HPDE6-E6E7 (cell line): ENCODE measurements at regions not wholly inside any gene's neighbourhood (a gene's known extent, or its start where the extent isn't known, plus 50 kb on each side); places are given as distances from the start of the nearest gene placed in this dataset.
"Not testable (repeated sequence)": the region's sequence is repeated elsewhere in the genome, so short reads cannot be mapped to it uniquely, and the experiment has no call there.

Experiments used
- DNase-seq: peaks from one replicate; pipeline ENCODE4 v3.0.0; 2011; ENCODE audit warnings: missing footprints; ENCODE audit errors: extremely low spot score

DNA sequence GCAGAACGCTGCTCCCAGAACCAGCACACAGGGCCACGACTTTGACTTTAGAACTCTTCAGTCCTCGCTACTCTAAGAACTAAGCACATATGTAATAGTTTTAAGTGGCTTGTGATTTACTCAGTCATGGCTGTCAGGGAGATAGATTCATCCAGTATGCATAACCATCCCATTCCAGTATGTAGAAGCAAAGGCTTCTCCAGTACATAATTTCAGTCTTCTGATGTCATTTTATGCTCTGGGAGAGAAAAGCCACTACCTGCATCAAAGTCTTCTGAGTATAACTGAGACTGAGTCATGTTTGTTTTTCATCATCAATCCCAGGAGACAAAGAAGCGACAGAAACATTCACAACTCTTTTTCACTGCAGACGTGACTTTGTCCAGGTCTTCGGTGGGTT is 885.7 kb downstream of the PLA2G4A start:
- no peak for DNase-seq

DNA sequence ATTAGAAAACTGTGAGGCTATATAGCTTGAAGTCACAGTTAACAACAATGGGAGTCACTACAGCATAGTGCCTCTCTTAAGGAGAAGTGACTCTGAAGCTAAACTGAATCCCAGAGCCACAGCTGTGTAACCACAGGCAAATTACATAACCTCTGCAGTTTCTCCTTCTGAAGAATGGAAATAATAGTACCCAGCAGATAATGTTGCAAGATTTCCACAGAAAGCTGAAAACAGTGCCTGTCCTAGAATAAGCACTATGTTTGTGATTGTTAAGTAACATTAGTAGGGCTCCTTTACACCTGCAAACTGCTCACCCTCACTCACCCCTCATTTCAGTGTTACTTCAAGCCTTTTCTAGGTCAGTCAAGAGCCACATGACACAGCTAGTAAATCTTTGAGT is 886.7 kb downstream of the PLA2G4A start:
- DNase-seq, result no peak

DNA sequence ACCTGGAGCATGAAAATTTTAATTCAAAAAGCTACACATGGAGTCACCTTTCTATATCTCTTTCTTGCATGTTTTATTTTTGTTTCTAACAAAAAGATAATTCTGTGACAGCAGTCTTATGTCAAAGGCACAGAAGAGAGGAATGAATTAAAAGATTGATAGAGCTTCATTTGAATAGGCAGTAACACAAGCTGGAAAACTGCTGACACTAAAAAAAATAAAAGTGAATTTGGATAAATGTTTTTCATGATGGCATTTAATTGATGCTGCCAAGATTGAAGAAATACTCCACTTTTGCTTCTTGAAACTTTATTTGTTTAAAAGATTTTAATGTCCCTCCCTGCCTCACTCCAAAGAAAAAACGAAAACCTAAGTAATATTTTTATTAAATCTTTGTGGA is 887.4 kb downstream of the PLA2G4A start:
- no peak for DNase-seq

DNA sequence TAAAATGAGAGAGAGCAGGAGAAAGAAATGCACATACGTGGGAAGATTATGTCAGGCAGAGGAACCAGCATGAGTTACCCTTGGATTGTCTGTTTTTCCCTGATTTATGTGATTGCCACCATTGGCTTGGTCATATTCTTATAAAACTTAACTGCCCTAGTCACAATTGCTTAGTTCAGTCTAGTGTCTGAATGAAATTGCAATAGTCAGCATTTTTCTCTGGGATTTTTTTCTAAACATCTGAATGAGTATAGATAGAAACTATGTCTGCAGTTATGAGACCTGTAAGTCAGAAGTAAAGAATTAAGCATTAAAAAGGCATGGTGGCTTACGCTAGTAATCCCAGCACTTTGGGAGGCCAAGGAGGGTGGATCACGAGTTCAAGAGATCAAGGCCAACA is 889.8 kb downstream of the PLA2G4A start:
- no peak for DNase-seq

DNA sequence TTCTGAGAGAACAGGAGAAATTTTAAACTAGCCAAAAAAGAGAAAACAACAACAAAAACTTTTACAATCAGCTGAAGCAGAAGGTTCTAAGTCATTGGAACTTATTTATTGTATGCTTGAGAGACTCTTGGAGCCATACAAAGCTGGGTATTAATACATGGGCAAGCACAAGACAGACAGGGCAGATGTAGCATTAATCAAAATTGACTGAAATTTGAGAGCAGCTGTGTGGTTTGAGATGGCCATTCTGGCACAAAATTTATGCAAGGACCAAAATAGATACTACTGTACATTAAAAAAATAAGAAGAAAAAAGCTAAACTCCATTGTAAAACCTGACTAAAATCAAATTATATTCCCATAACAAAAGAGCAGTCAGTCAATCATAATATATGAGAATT is 892.5 kb downstream of the PLA2G4A start:
- no peak for DNase-seq

DNA sequence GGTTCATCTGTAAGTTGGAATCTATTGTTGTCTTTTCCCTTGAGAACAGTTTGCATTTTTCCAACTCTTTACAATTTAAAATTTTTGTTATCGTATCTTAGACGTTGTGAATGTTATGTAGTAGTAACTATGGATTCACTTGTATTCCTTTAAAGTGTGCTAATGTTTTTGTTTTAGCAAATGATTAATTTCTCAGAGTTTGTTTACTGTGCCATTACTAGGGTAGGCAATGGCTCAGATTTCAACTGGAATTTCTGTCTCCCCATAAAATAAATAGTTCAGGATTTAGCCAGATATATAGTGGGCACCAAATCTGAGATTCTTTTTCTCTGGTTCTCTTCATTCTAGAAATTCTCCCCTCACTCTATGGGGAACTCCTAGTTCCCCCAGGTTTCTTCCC is 896.5 kb downstream of the PLA2G4A start:
- no peak for DNase-seq

DNA sequence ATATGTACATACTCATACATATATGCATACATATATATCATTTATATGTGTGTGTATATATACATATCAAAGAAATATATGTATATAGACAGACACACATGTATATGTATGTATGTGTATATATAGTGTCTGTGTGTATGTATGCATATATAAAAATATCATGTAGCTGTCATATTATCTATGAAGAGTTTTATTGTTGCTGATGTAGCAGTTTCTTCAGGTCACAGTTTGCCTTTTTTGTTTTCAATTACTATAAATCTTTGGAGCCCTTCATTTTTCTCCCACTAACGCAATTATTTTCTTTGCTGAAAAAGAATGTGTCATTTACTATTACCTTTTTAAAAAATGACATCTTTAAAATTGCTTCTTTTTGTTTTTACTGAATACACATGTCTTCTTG is 904.5 kb downstream of the PLA2G4A start:
- no peak for DNase-seq

DNA sequence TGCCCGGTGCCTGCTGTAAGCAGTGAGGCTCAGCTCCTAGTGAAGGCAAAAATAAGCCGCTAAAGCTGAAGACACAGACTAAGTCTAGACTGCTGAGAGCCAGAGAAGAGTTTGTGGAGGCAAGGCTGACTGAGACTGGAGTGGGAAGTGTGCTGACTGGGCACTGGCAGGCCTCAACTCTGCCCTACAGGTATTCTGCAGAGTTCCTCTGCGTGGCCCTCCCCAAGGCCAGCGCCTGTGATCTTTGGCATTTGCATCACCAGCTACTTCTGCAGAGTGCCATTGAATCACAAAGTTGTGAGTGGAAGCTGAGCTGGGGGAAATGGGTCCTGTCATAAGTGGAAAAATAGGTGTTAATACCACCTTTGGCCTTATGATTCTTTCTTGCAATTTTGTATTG is 905.7 kb downstream of the PLA2G4A start:
- DNase-seq, result no peak

DNA sequence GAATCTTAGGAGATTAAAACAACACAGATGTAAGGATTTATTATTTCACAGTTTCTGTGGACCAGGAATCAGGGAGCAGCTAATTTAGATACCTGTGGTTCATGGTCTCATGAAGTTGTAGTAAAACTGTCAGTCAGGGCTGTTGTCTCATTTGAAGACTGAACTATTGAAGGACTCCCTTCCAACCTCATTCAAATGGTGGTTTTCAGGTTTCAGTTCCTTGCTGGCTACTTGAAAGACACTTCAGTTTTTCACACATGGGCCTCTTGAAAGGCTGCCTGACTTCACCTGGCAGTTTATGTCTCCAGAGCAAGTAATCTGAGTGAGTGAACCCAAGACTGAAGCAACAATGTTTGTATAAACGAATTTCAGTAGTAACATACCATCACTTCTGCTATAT is 915.9 kb downstream of the PLA2G4A start:
- DNase-seq, result no peak

DNA sequence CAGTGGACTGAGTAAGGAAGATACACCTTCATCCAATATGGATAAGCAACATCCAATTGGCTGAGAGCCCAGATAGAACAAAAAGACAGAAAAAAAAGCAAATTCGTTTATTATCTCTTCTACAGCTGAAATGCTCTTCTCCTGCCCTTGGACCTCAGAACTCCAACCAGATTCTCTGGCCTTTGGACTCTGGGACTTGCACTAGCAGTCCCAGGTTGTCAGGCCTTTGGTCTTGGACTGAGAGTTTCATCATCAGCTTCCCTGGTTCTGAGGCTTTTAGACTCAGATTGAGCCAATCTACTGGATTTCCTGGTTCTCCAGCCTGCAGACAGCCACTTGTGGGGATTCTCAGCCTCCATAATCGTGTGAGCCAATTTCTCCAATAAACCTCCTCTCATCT is 926.8 kb downstream of the PLA2G4A start:
- DNase-seq, result no peak

DNA sequence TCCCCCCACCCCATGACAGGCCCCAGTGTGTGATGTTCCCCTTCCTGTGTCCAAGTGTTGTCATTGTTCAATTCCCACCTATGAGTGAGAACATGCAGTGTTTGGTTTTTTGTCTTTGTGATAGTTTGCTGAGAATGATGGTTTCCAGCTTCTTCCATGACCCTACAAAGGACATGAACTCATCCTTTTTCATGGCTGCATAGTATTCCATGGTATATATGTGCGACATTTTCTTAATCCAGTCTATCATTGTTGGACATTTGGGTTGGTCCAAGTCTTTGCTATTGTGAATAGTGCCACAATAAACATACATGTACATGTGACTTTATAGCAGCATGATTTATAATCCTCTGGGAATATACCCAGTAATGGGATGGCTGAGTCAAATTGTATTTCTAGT is 927.9 kb downstream of the PLA2G4A start:
- DNase-seq, result not testable (repeated sequence)

DNA sequence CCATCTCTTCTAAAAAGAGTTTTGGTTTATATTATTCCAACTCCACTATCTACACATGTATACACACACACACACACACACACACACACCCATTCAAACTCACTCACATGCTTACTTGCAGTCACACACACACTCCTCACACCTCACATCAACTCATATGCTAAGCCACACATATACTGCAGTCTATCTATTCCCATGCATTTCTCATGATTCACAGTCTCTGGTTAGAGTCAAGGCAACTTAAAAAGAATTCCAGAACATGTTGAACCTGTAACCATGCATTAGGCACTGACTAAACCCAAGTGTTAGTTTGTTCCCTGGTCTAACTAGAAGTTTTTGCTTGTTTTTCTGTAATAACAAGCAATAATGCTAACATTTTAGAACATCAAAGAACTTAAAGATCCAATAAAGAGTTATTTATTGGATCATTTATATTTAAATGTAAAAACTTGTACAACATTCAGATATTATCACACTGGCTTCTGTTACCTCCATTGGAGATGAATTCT is 931.1 kb downstream of the PLA2G4A start:
- no peak for DNase-seq

DNA sequence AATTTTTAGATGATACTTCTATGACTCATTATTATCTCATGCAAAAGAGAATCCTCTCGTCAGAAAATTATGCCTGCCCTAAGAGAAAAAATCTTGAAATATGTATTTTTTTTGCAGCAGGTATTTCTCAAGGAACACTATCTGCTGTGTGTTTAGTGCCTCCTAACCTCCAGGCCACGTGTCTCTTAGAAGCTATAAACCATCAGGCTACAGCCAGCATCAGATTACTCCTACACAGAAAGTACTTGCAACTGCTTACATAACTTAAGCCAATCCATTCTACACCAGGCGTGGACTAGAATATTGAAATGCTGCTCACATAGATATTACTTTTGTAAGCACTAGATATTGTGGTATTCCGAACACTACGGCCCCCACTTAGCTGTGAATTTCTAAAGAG is 933.4 kb downstream of the PLA2G4A start:
- no peak for DNase-seq

DNA sequence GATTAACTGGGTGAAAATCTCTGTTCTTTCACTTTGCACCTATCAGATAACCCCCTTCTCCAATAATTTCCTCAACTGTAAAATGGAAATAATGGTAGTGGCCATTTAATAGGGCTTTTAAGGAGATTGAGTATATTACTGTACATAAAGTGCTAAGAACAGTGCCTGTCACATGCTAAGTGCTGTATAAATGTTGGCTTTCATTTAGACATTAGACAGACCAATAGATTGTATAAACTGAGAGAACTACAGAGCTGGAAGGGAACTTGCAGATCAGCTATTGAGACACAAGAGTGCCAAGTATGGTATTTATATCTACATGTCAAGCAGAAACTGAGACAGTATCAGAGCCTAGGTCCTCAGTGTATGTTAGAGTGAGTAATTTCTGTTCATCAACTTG is 934.7 kb downstream of the PLA2G4A start:
- DNase-seq, result no peak

DNA sequence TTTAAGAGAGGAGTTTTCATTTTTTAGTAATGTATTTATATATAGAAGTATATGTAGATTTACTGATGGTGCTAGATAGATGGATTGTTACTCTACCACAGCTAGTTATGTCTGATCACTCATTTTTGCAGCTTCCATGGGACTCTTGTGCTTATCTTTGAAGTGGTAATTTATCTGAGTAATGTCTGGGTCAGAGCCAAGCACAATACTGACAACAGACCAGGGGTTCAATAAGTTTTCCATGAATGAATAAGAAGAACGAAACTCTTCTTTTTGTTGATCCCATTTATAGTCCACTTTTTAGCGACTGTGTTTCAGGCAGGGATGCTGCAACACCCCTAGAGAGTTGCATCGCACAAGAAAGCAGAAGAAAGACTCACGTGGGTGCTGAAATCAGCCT is 935.2 kb downstream of the PLA2G4A start:
- no peak for DNase-seq

DNA sequence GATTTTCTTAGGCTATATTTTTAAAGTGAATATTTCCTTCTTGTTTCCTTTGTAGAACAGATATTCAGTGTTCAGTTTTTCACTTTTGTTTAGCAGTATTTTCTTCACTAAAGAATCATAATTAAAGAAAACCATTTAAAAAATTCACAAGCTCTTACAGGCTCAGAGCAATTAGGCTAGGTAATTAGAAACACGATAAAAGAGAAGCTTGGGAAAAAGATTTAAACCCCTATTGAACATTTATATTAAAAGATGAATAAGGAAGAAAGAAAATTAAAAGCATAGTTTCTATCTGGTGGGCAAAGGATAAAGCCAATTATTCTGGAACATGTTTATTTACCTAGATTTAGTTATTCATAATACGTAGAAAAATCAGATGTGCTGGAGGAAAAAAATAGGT is 942.6 kb downstream of the PLA2G4A start:
- DNase-seq, result no peak

DNA sequence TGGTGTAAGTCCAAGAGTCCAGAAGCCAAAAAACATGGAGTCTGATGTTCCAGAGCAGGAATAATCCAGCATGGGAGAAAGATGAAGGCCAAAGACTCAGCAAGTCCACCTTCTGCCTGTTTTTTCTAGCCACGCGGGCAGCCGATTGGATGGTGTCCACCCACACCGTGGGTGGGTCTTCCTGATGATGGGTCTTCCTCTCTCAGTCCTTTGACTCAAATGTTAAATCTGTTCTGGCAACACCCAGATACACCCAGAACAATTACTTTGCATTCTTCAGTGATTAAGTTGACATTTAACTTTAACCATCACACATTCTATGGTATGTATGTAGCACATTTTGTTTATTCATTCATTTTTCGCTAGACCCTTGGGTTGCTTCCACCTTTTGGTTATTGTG is 944.4 kb downstream of the PLA2G4A start:
- no peak for DNase-seq

DNA sequence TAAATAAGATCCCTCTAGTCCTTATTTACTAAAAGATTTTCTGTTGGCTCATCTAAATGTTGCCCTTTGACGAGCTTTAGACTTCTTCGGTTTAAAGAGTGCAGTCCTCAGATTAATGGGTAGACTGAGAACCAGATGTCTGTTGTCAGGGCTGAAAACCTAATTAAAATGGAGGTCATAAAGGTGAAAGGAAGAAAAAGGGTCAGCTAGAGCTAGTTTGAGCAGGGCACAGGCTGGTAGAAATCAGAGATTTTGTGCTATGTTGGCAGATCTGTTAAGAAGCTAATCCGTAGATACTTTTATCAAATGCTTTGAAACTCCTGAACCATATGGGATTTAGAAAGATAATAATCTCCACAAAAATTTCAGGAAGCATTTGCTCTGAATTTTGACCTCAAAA is 959.0 kb downstream of the PLA2G4A start:
- DNase-seq, result no peak

DNA sequence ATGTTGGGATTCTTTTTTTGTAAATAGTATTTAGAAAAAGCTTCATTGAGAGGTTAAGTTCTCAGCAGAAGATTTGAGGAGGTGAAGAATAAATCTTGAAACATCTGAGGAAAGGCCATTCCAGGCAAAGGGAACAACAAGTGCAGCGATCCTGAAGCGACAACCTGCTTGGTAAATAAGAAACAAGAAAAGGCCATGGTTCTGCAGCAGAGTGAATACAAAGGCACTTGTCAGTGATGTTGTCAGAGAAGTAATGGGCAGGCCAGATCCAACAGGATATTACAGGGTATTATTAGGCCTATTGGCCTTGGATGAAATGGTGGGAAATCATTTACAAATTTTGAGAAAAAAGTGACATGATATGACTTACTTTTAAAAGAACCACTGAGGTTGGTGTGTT is 960.0 kb downstream of the PLA2G4A start:
- DNase-seq, result no peak

DNA sequence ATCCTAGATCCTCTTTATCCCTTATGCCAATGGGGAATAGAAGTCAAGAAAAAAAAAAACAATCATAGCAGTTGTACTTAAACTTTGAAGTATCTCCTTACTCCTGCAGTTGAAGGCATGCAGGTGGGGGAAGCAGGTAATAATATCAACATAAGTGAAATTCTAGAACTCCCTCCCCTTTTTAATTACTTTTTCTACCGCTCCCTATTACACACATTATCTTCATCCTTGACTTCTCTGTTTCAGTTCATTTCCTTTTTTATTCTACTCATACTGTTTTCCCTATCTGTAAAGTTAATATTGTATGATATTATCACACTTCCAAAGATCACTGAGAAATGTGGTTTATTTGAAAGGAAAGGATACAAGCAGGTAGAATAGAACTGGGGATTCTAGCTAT is 962.0 kb downstream of the PLA2G4A start:
- DNase-seq, result no peak

DNA sequence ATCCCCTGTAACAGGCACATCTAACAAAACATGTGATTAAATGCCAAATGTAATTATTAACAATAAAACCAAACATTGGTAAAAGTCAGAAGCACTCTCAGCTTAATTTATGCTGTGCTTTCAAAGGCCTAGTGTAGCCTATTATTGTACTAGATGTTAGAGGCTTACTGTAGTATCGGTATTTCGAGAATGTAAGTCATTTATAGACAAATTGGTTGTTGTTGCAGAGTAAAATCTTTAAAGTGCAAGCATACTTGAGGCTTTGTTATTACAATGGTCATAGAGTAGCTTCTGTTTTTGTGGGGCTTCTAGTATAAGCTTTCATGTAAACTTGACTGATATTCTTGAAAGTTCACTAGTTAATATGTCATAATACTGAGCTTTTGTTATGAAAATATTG is 965.8 kb downstream of the PLA2G4A start:
- DNase-seq, result no peak

DNA sequence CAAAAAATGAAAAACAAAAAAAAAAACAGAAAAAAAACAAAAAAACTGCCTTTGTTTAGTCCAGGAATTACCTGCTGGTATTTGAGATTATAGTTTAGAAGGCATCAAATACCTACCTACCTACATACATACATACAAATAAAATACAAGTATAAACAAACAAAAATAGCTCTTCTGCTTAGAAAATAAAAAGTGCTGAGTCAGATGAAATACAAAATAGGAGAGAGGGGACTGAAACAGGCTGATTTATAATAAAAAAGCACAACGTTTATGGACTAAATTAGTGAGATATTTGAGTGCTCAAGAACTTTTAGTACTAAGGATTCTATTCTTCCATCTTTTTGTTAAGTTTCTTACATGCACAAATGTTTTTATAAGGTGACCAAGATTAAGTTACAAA is 980.8 kb downstream of the PLA2G4A start:
- no peak for DNase-seq

DNA sequence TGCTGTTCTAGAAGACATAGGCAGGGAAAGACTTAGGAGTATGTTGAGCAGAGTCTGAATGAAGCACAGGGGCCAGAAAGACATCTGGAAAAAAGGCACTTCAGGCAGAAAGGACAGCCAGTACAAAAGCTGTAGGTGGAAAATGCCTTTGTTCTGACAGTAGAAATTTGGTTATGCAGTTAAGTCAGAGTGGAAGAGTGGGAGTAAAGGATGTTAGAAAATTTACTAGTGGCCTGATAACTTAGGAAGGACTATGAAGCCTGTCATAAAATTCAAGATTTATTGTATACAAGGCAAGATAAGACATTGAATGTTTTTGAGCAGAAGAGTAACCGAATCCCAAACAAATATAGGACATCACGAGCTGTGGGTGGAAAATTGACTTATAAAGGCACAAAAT is 987.9 kb downstream of the PLA2G4A start:
- no peak for DNase-seq

DNA sequence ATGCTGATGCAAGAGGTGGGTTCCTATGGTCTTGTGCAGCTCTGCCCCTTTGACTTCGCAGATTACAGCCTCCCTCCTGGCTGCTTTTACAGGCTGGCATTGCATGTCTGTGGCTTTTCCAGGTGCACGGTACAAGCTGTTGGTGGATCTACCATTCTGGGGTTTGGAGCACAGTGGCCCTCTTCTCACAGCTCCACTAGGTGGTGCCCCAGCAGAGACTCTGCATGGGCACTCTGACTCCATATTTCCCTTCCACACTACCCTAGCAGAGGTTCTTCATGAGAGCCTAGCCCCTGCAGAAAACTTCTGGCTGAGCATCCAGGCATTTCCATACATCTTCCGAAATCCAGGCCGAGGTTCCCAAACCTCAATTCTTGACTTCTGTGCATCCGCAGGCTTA is 989.0 kb downstream of the PLA2G4A start:
- DNase-seq, result no peak

DNA sequence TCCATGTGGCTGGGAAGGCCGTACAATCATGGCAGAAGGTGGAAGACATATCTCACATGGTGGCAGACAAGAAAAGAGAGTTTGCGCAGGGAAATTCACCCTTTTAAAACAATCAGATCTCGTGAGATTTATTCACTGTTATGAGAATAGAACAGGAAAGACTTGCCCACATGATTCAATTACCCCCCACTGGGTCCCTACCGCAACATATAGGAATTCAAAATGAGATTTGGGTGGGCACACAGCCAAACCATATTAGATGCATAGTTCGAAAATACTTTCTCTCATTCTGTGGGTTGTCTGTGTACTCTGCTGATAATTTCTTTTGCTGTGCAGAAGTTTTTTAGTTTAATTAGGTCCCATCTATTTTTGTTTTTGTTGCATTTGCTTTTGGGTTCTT is 990.3 kb downstream of the PLA2G4A start:
- DNase-seq, result no peak
